ENCODE measurements at regions not wholly inside any gene's neighbourhood (a gene's known extent, or its start where the extent isn't known, plus 50 kb on each side); places are given as distances from the start of the nearest gene placed in this dataset.

- Mint-ChIP-seq H3K4me1 (ENCODE audit: low read depth, unreplicated experiment) (peaks cover 50% of the 10 kb centered on the region), H3K4me3 (ENCODE audit: low read depth, unreplicated experiment) (no peak overlapping the region), H3K36me3 (ENCODE audit: insufficient read depth, unreplicated experiment) (peaks cover 5% of the 10 kb centered on the region), H3K9me3 (ENCODE audit: low read depth, unreplicated experiment) (peaks cover 5% of the 10 kb centered on the region), H3K27me3 (ENCODE audit: unreplicated experiment) (no peaks in the 10 kb centered on the region), H3K27ac (ENCODE audit: unreplicated experiment) (no peak overlapping the region)
- TF ChIP-seq CTCF (IDR thresholded peaks at IDR 0.05; ENCODE audit: unreplicated experiment) = no peak
- intact Hi-C loops (cut with micrococcal nuclease; ENCODE audit: unreplicated experiment) = no loop called here
- CTCF ChIA-PET = interaction anchor here (0.6 kb wide), 1 partner anchor 173 kb away, joined by 4 read pairs; no protein-coding TSS in a partner anchor
- no TSS peak for BruUV-seq (replicated peaks)
- no peak for DNase-seq
These were observed 179.9 kb upstream of the JAG1 start for GRCh38 chr20:10853731-10854130.

- peaks cover 10% of the 10 kb centered on the region for H3K9me3 Mint-ChIP-seq (ENCODE audit: low read depth, unreplicated experiment)
- no peak overlapping the region for H3K4me3 Mint-ChIP-seq (ENCODE audit: low read depth, unreplicated experiment)
These were observed 181.2 kb upstream of the JAG1 start for GRCh38 chr20:10854976-10855375.

GRCh38 chr20:10855778-10856177, 182.0 kb upstream of the JAG1 start:
- peaks cover 52% of the 10 kb centered on the region for H3K4me1 Mint-ChIP-seq (ENCODE audit: low read depth, unreplicated experiment)

More at GRCh38 chr20:10854976-10855375, 181.2 kb upstream of the JAG1 start:
- no TSS peak for BruUV-seq (replicated peaks)
- Mint-ChIP-seq H3K27ac (ENCODE audit: unreplicated experiment) (no peak overlapping the region), H3K27me3 (ENCODE audit: unreplicated experiment) (no peaks in the 10 kb centered on the region), H3K4me1 (ENCODE audit: low read depth, unreplicated experiment) (peaks cover 49% of the 10 kb centered on the region), H3K36me3 (ENCODE audit: insufficient read depth, unreplicated experiment) (peaks cover 5% of the 10 kb centered on the region)
- CTCF ChIA-PET = no interaction called here
- intact Hi-C loops (cut with micrococcal nuclease; ENCODE audit: unreplicated experiment) = no loop called here
- DNase-seq = no peak
- TF ChIP-seq CTCF (IDR thresholded peaks at IDR 0.05; ENCODE audit: unreplicated experiment) = no peak

GRCh38 chr20:10856237-10857015, 182.6 kb upstream of the JAG1 start:
- peak overlapping the region; percentile 14 for H3K27ac Mint-ChIP-seq (ENCODE audit: unreplicated experiment)
- TF ChIP-seq CTCF (IDR thresholded peaks at IDR 0.05; ENCODE audit: unreplicated experiment) = no peak
- no peaks in the 10 kb centered on the region for H3K27me3 Mint-ChIP-seq (ENCODE audit: unreplicated experiment)
- H3K9me3 Mint-ChIP-seq (ENCODE audit: low read depth, unreplicated experiment) = peaks cover 11% of the 10 kb centered on the region
- DNase-seq = no peak
- no TSS peak for BruUV-seq (replicated peaks)
- H3K36me3 Mint-ChIP-seq (ENCODE audit: insufficient read depth, unreplicated experiment) = peaks cover 5% of the 10 kb centered on the region
- peaks cover 48% of the 10 kb centered on the region for H3K4me1 Mint-ChIP-seq (ENCODE audit: low read depth, unreplicated experiment)
- CTCF ChIA-PET = no interaction called here
- intact Hi-C loops (cut with micrococcal nuclease; ENCODE audit: unreplicated experiment) = no loop called here
- no peak overlapping the region for H3K4me3 Mint-ChIP-seq (ENCODE audit: low read depth, unreplicated experiment)

More at GRCh38 chr20:10855778-10856177, 182.0 kb upstream of the JAG1 start:
- Mint-ChIP-seq H3K36me3 (ENCODE audit: insufficient read depth, unreplicated experiment) (peaks cover 5% of the 10 kb centered on the region), H3K27ac (ENCODE audit: unreplicated experiment) (peak overlapping the region; percentile 14), H3K4me3 (ENCODE audit: low read depth, unreplicated experiment) (no peak overlapping the region), H3K27me3 (ENCODE audit: unreplicated experiment) (no peaks in the 10 kb centered on the region), H3K9me3 (ENCODE audit: low read depth, unreplicated experiment) (peaks cover 11% of the 10 kb centered on the region)
- intact Hi-C loops (cut with micrococcal nuclease; ENCODE audit: unreplicated experiment) = no loop called here
- CTCF ChIA-PET = no interaction called here
- TF ChIP-seq CTCF (IDR thresholded peaks at IDR 0.05; ENCODE audit: unreplicated experiment) = no peak
- DNase-seq = no peak
- no TSS peak for BruUV-seq (replicated peaks)

Data from Calu3 (cell line).